ENCODE measurements at regions not wholly inside any gene's neighbourhood (a gene's known extent, or its start where the extent isn't known, plus 50 kb on each side); places are given as distances from the start of the nearest gene placed in this dataset.
A peak's percentile ranks its signal among the peaks of the same experiment; 100 is the strongest.

DNA sequence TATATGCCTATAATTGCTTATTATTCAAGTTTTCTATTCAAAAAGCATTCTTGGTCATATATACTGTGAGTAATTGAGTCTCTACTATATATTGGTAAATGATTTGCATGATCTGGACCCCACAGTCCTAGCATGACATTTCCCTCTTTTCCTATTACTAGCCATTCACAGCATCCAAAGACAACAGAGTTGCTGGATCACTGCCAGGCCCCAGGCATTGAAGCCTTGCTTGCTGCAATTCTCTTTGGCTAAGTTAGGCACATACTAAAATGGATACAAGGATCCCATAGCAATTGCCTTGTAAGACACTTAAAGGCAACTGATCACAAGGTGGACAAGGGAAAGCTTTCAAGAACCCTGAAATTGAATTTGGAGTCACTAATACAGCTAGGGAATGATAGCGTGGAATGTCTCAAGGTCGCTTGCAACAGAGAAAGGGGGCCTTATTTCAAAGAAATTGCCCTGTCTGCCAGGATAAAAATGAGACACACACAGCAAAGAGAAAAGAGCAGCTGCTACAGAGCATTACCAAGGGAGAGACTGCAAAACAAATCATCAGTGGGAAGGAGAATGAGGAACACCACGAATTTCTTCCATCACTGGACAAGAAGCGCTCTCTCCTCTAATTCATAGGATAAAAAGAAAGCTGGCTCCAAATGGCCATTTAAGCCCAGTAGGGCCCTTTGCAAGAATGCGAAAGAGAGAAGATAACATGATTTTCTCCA is 77.1 kb upstream of the EPHA4 start:
- Histone ChIP-seq H3K27me3 (ENCODE audit: insufficient read depth) (no peaks in the 10 kb centered on the region), H4K20me1 (replicated peaks; ENCODE audit: insufficient read depth) (no peaks in the 10 kb centered on the region), H3K4me3 (no peak overlapping the region), H3F3A (replicated peaks; ENCODE audit: low read depth) (no peaks in the 10 kb centered on the region), H3K9me2 (ENCODE audit: insufficient read depth) (peaks cover 11% of the 10 kb centered on the region; the same call in 1 of the 2 replicates), H3K79me2 (replicated peaks; ENCODE audit: insufficient read depth) (no peaks in the 10 kb centered on the region), H3K36me3 (ENCODE audit: insufficient read depth) (no peaks in the 10 kb centered on the region), H3K4me2 (no peak overlapping the region), H3K27ac (ENCODE audit: low read depth) (no peak overlapping the region), H3K4me1 (ENCODE audit: insufficient read depth) (no peaks in the 10 kb centered on the region), H2AFZ (peak overlapping the region; percentile 32; the same call in 1 of the 2 replicates)
- H3K4me3 Mint-ChIP-seq, result no peak overlapping the region
- 0 out of 3 replicates have a peak, but pooled peaks cover 3% of the 10 kb centered on the region for H3K36me3 Mint-ChIP-seq (ENCODE audit: low read depth)
- H3K9me3 Mint-ChIP-seq, result peaks cover 6% of the 10 kb centered on the region
- no peaks in the 10 kb centered on the region for H3K27me3 Mint-ChIP-seq (ENCODE audit: insufficient read depth, low read depth, poor library complexity)
- no peak overlapping the region for H3K27ac Mint-ChIP-seq
- TF ChIP-seq EZH2phosphoT487 (IDR thresholded peaks at IDR 0.05; ENCODE audit: unreplicated experiment) (no peak), ZNF331 (CRISPR knock-in tag; IDR thresholded peaks at IDR 0.05; ENCODE audit: low read depth) (no peak), EZH2 (IDR thresholded peaks at IDR 0.05; ENCODE audit: low read depth, unreplicated experiment) (no peak), STAT1 (IDR thresholded peaks at IDR 0.05; ENCODE audit: unreplicated experiment) (no peak), POLR2AphosphoS5 (IDR thresholded peaks at IDR 0.05; ENCODE audit: low read depth) (no peak), ZNF462 (CRISPR knock-in tag; IDR thresholded peaks at IDR 0.05) (no peak), JUNB (IDR thresholded peaks at IDR 0.05; ENCODE audit: unreplicated experiment) (no peak), REST (IDR thresholded peaks at IDR 0.05; ENCODE audit: unreplicated experiment) (no peak), ZNF114 (CRISPR knock-in tag; IDR thresholded peaks at IDR 0.05) (no peak), NANOG (IDR thresholded peaks at IDR 0.05; ENCODE audit: borderline replicate concordance) (no peak), CREB1 (CRISPR knock-in tag; IDR thresholded peaks at IDR 0.05; ENCODE audit: low read depth) (no peak)
- TF ChIP-seq, protein P1, sequence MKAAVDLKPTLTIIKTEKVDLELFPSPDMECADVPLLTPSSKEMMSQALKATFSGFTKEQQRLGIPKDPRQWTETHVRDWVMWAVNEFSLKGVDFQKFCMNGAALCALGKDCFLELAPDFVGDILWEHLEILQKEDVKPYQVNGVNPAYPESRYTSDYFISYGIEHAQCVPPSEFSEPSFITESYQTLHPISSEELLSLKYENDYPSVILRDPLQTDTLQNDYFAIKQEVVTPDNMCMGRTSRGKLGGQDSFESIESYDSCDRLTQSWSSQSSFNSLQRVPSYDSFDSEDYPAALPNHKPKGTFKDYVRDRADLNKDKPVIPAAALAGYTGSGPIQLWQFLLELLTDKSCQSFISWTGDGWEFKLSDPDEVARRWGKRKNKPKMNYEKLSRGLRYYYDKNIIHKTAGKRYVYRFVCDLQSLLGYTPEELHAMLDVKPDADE (IDR thresholded peaks at IDR 0.05), result no peak
- TF ChIP-seq, protein P2, sequence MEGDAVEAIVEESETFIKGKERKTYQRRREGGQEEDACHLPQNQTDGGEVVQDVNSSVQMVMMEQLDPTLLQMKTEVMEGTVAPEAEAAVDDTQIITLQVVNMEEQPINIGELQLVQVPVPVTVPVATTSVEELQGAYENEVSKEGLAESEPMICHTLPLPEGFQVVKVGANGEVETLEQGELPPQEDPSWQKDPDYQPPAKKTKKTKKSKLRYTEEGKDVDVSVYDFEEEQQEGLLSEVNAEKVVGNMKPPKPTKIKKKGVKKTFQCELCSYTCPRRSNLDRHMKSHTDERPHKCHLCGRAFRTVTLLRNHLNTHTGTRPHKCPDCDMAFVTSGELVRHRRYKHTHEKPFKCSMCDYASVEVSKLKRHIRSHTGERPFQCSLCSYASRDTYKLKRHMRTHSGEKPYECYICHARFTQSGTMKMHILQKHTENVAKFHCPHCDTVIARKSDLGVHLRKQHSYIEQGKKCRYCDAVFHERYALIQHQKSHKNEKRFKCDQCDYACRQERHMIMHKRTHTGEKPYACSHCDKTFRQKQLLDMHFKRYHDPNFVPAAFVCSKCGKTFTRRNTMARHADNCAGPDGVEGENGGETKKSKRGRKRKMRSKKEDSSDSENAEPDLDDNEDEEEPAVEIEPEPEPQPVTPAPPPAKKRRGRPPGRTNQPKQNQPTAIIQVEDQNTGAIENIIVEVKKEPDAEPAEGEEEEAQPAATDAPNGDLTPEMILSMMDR (conservative IDR thresholded peaks at IDR 0.05; ENCODE audit: low read depth in 2 of 2), result no peak
- no peak for DNase-seq (ENCODE audit: low spot score)
- ATAC-seq, result no peak
- H3K4me1 Mint-ChIP-seq, result peaks cover 7% of the 10 kb centered on the region; the same call in 2 of the 3 replicates
